AG10803 (cell line): ENCODE measurements at regions not wholly inside any gene's neighbourhood (a gene's known extent, or its start where the extent isn't known, plus 50 kb on each side); places are given as distances from the start of the nearest gene placed in this dataset.

Experiments
- DNase-seq: peaks from one replicate; pipeline ENCODE4 v3.0.0; 2010; ENCODE audit warnings: low read depth
- H3K4me3 ChIP-seq: 2 replicates; pipeline ENCODE4 v1.5.1; 2011; ENCODE audit warnings: mild to moderate bottlenecking, low read length, control low read depth
- TF ChIP-seq, protein P1 (sequence below): conservative IDR thresholded peaks from 2 replicates; pipeline ENCODE4 v1.5.1; 2011; ENCODE audit warnings: mild to moderate bottlenecking, low read length, control low read depth, inconsistent platforms

DNA sequence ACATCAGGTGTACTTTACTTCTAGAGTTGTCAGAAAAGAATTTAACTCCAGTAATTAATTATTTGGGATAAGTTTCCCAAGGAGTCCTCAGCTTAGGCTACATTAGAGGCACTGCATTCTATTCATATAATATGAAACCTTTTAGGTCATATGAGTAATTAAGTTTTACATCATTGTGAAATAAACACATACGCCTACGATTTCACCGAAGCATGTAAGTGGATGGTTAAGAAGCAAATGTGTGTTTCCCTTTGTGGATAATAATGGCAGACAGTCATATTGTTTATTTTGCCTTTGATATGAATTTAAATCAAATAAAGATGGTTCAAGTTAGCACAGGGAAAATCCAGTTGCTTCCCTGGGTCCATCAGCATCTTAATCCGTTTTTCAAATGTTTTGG lies 535.9 kb upstream of the ATP11B start:
- no peak overlapping the region for H3K4me3 ChIP-seq
- DNase-seq = no peak
- TF ChIP-seq, protein P1, sequence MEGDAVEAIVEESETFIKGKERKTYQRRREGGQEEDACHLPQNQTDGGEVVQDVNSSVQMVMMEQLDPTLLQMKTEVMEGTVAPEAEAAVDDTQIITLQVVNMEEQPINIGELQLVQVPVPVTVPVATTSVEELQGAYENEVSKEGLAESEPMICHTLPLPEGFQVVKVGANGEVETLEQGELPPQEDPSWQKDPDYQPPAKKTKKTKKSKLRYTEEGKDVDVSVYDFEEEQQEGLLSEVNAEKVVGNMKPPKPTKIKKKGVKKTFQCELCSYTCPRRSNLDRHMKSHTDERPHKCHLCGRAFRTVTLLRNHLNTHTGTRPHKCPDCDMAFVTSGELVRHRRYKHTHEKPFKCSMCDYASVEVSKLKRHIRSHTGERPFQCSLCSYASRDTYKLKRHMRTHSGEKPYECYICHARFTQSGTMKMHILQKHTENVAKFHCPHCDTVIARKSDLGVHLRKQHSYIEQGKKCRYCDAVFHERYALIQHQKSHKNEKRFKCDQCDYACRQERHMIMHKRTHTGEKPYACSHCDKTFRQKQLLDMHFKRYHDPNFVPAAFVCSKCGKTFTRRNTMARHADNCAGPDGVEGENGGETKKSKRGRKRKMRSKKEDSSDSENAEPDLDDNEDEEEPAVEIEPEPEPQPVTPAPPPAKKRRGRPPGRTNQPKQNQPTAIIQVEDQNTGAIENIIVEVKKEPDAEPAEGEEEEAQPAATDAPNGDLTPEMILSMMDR = no peak

DNA sequence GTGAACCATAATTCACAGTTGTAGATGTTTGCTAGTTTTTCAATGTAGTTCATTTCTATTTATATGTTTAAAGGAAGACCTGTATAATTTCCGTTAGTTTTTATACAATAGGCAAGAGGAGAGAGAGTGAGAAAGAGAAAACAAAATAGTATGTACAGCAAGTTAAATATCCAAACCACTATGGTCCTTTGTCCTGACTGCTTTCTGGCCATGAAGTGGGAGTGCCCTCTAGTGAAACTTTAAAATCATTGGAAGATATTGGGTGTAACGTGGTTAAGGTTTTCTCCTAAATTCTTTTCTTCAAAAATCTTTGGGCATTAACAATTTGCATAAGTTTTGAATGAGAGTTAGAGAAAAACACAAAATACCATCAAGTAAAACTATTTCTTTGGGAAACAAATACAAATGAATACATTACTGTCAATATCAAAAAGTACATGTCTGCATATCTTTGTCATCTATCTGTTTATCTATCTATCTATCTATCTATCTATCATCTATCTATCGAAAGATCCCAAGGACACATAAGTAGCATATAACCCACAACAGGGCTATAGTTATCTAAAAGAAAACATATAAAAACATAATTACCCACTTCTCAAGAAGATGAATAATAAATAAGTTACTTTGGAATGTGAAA lies 534.6 kb upstream of the ATP11B start:
- DNase-seq = peak; percentile 30
- no peak overlapping the region for H3K4me3 ChIP-seq
- TF ChIP-seq, protein P1 = peak; percentile 57

DNA sequence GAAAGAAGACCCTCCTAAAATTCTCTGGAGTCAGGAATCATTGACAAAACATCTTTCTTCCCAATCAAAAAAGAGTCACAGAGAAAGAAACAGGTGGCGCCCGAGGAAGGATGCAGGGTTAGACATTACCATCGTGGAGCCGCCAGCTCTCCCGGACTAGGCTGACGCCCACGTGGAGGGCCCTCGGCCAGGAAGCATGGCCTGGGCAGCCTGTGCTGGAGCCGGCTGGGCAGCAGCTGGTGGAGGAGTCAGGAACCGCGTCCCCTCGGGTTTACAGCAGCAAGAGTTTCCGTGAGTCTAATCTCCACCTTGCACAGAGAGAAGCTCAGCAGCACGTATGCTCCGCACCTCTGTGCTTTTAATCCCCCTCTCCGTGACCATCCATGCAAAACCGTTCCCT lies 533.7 kb upstream of the ATP11B start:
- no peak overlapping the region for H3K4me3 ChIP-seq
- TF ChIP-seq, protein P1 = no peak
- DNase-seq = no peak

DNA sequence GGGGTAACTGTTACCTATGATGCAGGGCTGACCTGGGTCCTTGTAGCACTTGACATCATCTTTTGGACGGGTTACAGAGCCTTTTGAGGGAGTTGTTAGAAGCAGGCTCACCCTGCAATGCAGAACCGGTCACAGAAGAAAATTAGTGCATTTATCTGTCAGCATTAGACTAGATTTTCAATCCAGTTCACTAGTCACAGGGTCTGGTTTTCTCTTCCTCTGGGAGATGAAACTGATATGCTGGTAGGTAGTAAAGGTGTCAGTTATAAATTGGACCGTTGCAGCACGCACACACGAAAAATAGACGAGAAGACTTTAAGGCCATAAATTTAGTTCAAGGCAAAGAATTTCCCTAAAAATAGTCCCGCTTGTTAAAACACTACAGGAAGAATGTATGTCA lies 532.3 kb upstream of the ATP11B start:
- no peak for DNase-seq
- TF ChIP-seq, protein P1 = no peak
- no peak overlapping the region for H3K4me3 ChIP-seq

DNA sequence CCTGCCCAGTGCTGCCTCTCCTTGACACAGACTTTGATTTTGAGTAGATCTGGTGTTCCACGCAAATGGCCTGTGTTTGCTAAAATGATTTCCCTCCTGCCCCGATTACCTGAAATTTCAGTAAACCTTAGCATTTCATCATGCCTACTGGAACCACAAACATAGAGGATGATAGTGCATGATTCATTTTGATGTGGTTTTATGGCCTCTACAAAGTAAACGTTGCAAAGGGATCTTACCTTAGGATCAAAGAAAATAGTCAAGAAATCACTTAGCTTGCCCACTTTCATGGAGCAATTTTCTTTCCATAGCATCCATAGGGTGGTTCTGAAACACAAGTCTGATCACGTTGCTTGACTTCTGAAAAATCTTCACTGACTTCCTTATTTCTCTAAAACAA lies 524.6 kb upstream of the ATP11B start:
- H3K4me3 ChIP-seq = no peak overlapping the region
- TF ChIP-seq, protein P1 = no peak
- DNase-seq = no peak

DNA sequence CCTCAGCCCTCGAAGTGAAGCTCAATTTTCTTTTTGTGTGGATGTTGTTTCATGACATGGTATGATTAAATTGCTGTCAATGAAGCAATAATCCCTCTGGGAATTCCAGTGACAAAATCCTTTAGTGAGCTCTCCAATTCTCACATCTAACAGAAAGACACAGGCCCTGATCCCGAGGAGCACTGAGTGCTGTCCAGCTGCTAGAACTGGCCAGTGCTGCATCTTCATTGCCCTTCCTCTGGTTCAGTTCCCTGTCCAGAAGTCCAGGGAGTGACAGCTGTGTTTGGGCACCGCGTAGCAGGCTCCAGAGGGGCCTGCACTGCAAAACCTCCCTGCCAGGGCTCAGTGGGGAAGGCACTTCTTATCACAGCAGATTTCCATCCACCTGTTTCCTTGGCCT lies 516.8 kb upstream of the ATP11B start:
- TF ChIP-seq, protein P1 = no peak
- no peak overlapping the region for H3K4me3 ChIP-seq
- no peak for DNase-seq

DNA sequence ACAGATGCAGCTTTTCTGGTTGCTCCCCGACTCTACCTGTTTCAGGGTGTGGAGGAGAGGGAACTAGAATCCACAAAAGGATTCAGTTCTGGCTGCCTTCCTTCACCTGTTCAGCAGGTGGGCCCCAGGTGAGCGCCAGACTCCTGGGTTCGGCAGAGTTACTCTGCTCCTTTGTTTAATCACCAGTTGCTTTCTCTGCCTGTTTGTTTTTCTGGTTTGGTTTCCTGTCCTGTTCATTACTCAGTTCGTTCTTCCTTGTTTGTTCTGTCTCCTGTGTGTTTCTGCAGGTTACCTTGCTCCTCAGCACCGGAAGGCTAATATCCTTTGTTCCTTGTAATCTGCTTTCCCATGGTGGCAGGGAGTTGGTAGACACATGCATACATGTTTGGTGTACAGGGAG lies 508.5 kb upstream of the ATP11B start:
- DNase-seq = no peak
- TF ChIP-seq, protein P1 = no peak
- no peak overlapping the region for H3K4me3 ChIP-seq
